Tibial nerve (tissue), 3 donors: ENCODE measurements at regions not wholly inside any gene's neighbourhood (a gene's known extent, or its start where the extent isn't known, plus 50 kb on each side); places are given as distances from the start of the nearest gene placed in this dataset.

Source experiments
- POLR2A ChIP-seq, 2 donors: fragments of 450-650 bp; IDR thresholded peaks; one replicate each; pipeline ENCODE4 v1.6.1; 2017; ENCODE audit warnings: antibody characterized with exemption in 2 of 2, mild to moderate bottlenecking in 2 of 2, moderate library complexity in 2 of 2
- TF ChIP-seq, protein P1 (sequence below), 5 experiments: fragments of 200-600 bp in 3 of 5; fragments of 450-650 bp in 2 of 5; sonication (generic) in 3 of 5; IDR thresholded peaks; one replicate each; pipeline ENCODE4 v1.5.1; 2016 to 2019; ENCODE audit warnings: antibody characterized with exemption in 5 of 5, mild to moderate bottlenecking in 3 of 5, moderate library complexity in 2 of 5

DNA sequence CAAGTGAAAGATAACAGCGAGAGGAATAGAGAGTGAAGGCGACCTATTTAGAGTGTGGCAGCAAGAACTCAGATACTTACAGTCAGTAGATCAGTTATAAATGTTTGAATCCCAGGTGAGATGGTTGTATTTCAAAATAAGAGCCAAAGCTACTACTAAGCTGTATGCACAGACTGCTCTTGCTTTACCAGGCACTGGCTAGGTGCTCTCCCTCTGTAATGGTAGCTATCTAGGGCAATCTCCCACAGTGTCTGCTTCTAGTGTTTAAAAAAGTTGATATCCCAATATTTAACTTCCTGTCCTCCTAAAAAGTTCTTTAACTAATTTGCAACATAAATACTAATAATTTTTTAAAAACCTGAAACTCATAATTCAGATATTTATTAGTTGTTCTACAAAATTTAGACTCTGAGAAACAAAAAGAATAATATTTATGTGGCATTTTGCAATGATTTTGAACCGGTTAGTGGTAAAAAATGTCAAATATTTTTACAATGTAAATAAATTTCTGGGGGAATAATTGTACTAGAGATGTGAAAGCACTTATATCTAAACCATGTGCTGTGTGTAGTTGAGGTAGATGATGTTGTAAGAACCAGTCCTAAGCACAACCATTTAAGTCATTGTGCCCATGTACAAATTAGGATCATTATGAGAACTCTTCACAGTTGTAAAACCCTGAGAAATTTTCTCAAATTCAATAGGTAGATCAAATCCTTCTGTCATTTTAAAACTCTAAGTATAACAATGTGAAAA lies 349.3 kb upstream of the SEMA3D start:
- TF ChIP-seq, protein P1, sequence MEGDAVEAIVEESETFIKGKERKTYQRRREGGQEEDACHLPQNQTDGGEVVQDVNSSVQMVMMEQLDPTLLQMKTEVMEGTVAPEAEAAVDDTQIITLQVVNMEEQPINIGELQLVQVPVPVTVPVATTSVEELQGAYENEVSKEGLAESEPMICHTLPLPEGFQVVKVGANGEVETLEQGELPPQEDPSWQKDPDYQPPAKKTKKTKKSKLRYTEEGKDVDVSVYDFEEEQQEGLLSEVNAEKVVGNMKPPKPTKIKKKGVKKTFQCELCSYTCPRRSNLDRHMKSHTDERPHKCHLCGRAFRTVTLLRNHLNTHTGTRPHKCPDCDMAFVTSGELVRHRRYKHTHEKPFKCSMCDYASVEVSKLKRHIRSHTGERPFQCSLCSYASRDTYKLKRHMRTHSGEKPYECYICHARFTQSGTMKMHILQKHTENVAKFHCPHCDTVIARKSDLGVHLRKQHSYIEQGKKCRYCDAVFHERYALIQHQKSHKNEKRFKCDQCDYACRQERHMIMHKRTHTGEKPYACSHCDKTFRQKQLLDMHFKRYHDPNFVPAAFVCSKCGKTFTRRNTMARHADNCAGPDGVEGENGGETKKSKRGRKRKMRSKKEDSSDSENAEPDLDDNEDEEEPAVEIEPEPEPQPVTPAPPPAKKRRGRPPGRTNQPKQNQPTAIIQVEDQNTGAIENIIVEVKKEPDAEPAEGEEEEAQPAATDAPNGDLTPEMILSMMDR (IDR thresholded peaks at IDR 0.05), result no peak
- TF ChIP-seq POLR2A (IDR thresholded peaks at IDR 0.05), result no peak
